ENCODE measurements at regions not wholly inside any gene's neighbourhood (a gene's known extent, or its start where the extent isn't known, plus 50 kb on each side); places are given as distances from the start of the nearest gene placed in this dataset.

DNA sequence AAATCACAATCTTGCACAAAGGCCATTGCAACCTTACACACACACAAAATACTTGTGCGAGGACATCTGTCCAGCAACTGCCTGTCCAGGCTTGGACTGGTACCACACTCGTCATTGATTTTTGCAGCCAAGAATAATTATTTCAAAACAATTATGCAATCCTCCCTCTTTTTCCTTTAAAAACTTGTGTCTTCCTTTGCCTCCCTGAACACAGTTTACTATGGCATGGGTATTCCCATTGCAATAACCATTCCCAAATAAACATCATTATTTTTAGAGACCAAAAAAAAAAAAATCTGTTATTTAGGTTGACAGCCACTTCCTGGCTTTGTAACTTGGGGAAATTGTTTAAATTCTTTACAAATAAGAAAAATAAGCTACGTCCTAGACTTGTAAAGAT lies 54.0 kb downstream of the C11orf91 start:
- Histone ChIP-seq H3K27me3 (peaks cover 0 to 9% (median 0%) of the 10 kb centered on the region in 3 donors), H3K27ac (no peak overlapping the region), H3K9me3 (no peaks in the 10 kb centered on the region), H3K4me3 (no peak overlapping the region), H3K4me1 (no peaks in the 10 kb centered on the region), H3K36me3 (no peaks in the 10 kb centered on the region)
- DNase-seq: no peak
- intact Hi-C loops (cut with DNase I; ENCODE audit: low total_unique reads): no loop called here
- TF ChIP-seq POLR2AphosphoS5 (IDR thresholded peaks at IDR 0.05) (no peak), CTCF (IDR thresholded peaks at IDR 0.05) (no peak), EP300 (IDR thresholded peaks at IDR 0.05) (no peak), POLR2A (IDR thresholded peaks at IDR 0.05) (no peak)
- WGBS, 5 donors: 54 to 74% (median 67%) methylated on average over 3 of the region's 3 CpGs

DNA sequence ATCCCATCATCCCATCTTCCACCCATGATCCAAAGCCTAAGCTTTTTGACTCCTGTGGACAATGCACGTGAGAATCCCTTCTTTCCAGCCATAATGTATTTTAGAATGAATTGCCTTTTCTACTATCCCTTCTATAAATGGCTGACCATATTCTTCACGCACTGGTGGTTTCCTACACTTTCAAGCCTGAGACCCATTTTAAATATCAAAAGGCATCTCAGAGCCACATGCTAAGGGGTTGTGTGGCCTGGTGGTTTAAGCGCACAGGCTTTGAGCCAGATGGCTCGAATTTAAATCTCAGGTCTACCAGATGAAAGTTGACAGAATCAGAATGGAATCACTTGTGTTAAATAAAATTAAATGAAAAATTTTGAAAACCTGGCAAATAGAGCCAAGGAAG lies 54.5 kb downstream of the C11orf91 start:
- peaks cover 0 to 9% (median 0%) of the 10 kb centered on the region in 3 donors for H3K27me3 ChIP-seq
- H3K4me3 ChIP-seq: no peak overlapping the region
- H3K4me1 ChIP-seq: no peaks in the 10 kb centered on the region
- intact Hi-C loops (cut with DNase I; ENCODE audit: low total_unique reads): no loop called here
- H3K36me3 ChIP-seq: no peaks in the 10 kb centered on the region
- WGBS, 5 donors: 90 to 96% (median 94%) methylated on average over 4 of the region's 4 CpGs
- TF ChIP-seq POLR2A (IDR thresholded peaks at IDR 0.05): no peak
- no peak for TF ChIP-seq EP300 (IDR thresholded peaks at IDR 0.05)
- TF ChIP-seq POLR2AphosphoS5 (IDR thresholded peaks at IDR 0.05): no peak
- TF ChIP-seq CTCF (IDR thresholded peaks at IDR 0.05): no peak
- no peaks in the 10 kb centered on the region for H3K9me3 ChIP-seq
- no peak for DNase-seq
- H3K27ac ChIP-seq: no peak overlapping the region

GRCh38 chr11:33645686-33646085 lies 54.9 kb downstream of the C11orf91 start:
- H3K27ac ChIP-seq: no peak overlapping the region
- DNase-seq: no peak
- H3K27me3 ChIP-seq: peaks cover 0 to 9% (median 0%) of the 10 kb centered on the region in 3 donors
- H3K9me3 ChIP-seq: no peaks in the 10 kb centered on the region
- no peak overlapping the region for H3K4me3 ChIP-seq
- intact Hi-C loops (cut with DNase I; ENCODE audit: low total_unique reads): no loop called here
- no peaks in the 10 kb centered on the region for H3K4me1 ChIP-seq
- 63 to 91% (median 87%) methylated on average over 2 to 20 of the region's 20 CpGs for WGBS, 5 donors
- H3K36me3 ChIP-seq: no peaks in the 10 kb centered on the region
- TF ChIP-seq POLR2AphosphoS5 (IDR thresholded peaks at IDR 0.05) (no peak), EP300 (IDR thresholded peaks at IDR 0.05) (no peak), POLR2A (IDR thresholded peaks at IDR 0.05) (no peak), CTCF (IDR thresholded peaks at IDR 0.05) (no peak)

- H3K27me3 ChIP-seq: peaks cover 0 to 20% (median 3%) of the 10 kb centered on the region in 3 donors
- no peak for DNase-seq
- no peak overlapping the region for H3K4me3 ChIP-seq
- no peaks in the 10 kb centered on the region for H3K4me1 ChIP-seq
- WGBS, 5 donors: 64 to 85% (median 77%) methylated on average over 3 of the region's 3 CpGs
- no peaks in the 10 kb centered on the region for H3K9me3 ChIP-seq
- no peaks in the 10 kb centered on the region for H3K36me3 ChIP-seq
- intact Hi-C loops (cut with DNase I; ENCODE audit: low total_unique reads): no loop called here
- H3K27ac ChIP-seq: no peak overlapping the region
- no peak for TF ChIP-seq POLR2A (IDR thresholded peaks at IDR 0.05)
- TF ChIP-seq EP300 (IDR thresholded peaks at IDR 0.05): no peak
- TF ChIP-seq POLR2AphosphoS5 (IDR thresholded peaks at IDR 0.05): no peak
- no peak for TF ChIP-seq CTCF (IDR thresholded peaks at IDR 0.05)
These were observed 57.3 kb downstream of the C11orf91 start for GRCh38 chr11:33643167-33643824.
